ENCODE measurements at regions not wholly inside any gene's neighbourhood (a gene's known extent, or its start where the extent isn't known, plus 50 kb on each side); places are given as distances from the start of the nearest gene placed in this dataset.

- ChIA-PET CTCF (no interaction called here), POLR2A (no interaction called here)
Measured at GRCh38 chr1:47569681-47570470, 132.0 kb downstream of the FOXD2 start.

- ChIA-PET POLR2A (no interaction called here), CTCF (no interaction called here)
Measured at GRCh38 chr1:47571161-47571560, 133.3 kb downstream of the FOXD2 start.

- ChIA-PET POLR2A (no interaction called here), CTCF (no interaction called here)
Measured at GRCh38 chr1:47571952-47572351, 134.1 kb downstream of the FOXD2 start.

GRCh38 chr1:47572731-47573430 lies 135.0 kb downstream of the FOXD2 start:
- CTCF ChIA-PET = no interaction called here
- POLR2A ChIA-PET = no interaction called here

GRCh38 chr1:47574451-47575165 lies 136.8 kb downstream of the FOXD2 start:
- POLR2A ChIA-PET = no interaction called here
- CTCF ChIA-PET = no interaction called here

GRCh38 chr1:47575855-47576757 lies 138.3 kb downstream of the FOXD2 start:
- POLR2A ChIA-PET = no interaction called here
- CTCF ChIA-PET = no interaction called here

- ChIA-PET POLR2A (no interaction called here), CTCF (no interaction called here)
Measured at GRCh38 chr1:47576758-47577115, 138.9 kb downstream of the FOXD2 start.

GRCh38 chr1:47577303-47578025 lies 139.6 kb downstream of the FOXD2 start:
- ChIA-PET CTCF (no interaction called here), POLR2A (no interaction called here)

- ChIA-PET CTCF (no interaction called here), POLR2A (no interaction called here)
Measured at GRCh38 chr1:47578026-47578720, 140.3 kb downstream of the FOXD2 start.

- ChIA-PET CTCF (no interaction called here), POLR2A (no interaction called here)
Measured at GRCh38 chr1:47578721-47579419, 141.0 kb downstream of the FOXD2 start.

- CTCF ChIA-PET = no interaction called here
- POLR2A ChIA-PET = no interaction called here
Measured at GRCh38 chr1:47579809-47580208, 142.0 kb downstream of the FOXD2 start.

- ChIA-PET POLR2A (no interaction called here), CTCF (no interaction called here)
Measured at GRCh38 chr1:47580451-47580995, 142.7 kb downstream of the FOXD2 start.

GRCh38 chr1:47582891-47583608 lies 145.2 kb downstream of the FOXD2 start:
- ChIA-PET POLR2A (no interaction called here), CTCF (no interaction called here)

GRCh38 chr1:47584249-47584648 lies 146.4 kb downstream of the FOXD2 start:
- CTCF ChIA-PET = no interaction called here
- POLR2A ChIA-PET = no interaction called here

GRCh38 chr1:47585141-47585902 lies 147.5 kb downstream of the FOXD2 start:
- ChIA-PET CTCF (no interaction called here), POLR2A (no interaction called here)

GRCh38 chr1:47587891-47588582 lies 150.2 kb downstream of the FOXD2 start:
- ChIA-PET CTCF (no interaction called here), POLR2A (no interaction called here)
